Epithelial cell of esophagus (primary cell): ENCODE measurements at regions not wholly inside any gene's neighbourhood (a gene's known extent, or its start where the extent isn't known, plus 50 kb on each side); places are given as distances from the start of the nearest gene placed in this dataset.

Experiments
- DNase-seq: peaks from one replicate; pipeline ENCODE4 v3.0.0; 2010; ENCODE audit warnings: low read depth
- H3K4me3 ChIP-seq: 2 replicates; pipeline ENCODE4 v1.5.1; 2011; ENCODE audit warnings: mild to moderate bottlenecking, low read length, control low read depth
- CTCF ChIP-seq: IDR thresholded peaks from 2 replicates; pipeline ENCODE4 v1.5.1; 2011; ENCODE audit warnings: low read depth, mild to moderate bottlenecking, low read length, control low read depth, inconsistent platforms; ENCODE audit not compliant: insufficient read depth; ENCODE audit errors: missing control alignments

DNA sequence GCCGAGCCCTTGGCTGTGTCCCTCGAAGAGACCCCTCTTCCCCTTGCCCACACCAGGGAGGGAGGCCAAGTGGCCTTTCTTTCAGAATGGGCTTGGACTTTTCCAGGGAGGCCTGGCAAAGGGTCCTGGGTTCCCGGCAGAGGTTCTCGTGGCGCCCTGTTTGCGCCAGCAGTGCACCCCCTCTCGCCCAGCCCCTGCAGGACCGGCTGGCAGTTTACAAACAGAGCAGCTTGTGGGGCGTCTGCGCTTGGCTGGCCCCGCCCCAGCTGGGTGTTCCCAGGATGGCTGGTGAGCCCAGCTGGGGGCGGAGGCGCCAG is 137.8 kb upstream of the CIBAR2 start:
- H3K4me3 ChIP-seq = no peak overlapping the region
- no peak for TF ChIP-seq CTCF
- DNase-seq = no peak

DNA sequence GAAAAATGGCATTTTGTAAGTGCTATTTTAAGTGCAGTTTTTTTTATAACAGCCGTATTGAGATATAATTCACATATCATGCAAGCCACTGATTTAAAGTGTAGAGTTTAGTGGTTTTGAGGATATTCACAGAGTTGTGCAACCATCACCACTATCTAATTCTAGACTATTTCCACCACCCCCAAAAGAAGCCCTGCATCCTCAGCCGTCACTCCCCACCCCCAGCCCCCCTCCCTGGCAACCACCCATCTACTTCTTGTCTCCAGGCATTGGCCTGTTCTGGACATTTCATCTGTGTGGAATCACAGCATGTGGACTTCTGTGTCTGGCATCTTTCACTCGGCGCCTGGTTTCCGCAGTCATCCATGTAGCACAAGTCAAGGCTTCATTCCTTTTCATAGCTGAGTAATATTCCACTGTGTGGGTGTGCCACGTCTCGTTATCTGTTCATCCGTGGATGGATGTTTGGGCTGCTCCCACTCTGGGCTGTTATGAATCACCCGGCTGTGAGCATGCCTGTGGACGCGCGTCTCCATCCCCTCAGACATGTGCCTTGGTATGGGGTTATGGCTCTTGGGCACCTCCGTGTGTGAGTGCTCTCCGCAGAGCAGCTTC is 138.4 kb upstream of the CIBAR2 start:
- H3K4me3 ChIP-seq = no peak overlapping the region
- TF ChIP-seq CTCF = no peak
- DNase-seq = no peak

- no peak for DNase-seq
- H3K4me3 ChIP-seq = no peak overlapping the region
- no peak for TF ChIP-seq CTCF
These were observed 139.0 kb upstream of the CIBAR2 start for GRCh38 chr16:85251225-85251760.

GRCh38 chr16:85252014-85252413 is 139.7 kb upstream of the CIBAR2 start:
- no peak overlapping the region for H3K4me3 ChIP-seq
- no peak for TF ChIP-seq CTCF
- DNase-seq = no peak

DNA sequence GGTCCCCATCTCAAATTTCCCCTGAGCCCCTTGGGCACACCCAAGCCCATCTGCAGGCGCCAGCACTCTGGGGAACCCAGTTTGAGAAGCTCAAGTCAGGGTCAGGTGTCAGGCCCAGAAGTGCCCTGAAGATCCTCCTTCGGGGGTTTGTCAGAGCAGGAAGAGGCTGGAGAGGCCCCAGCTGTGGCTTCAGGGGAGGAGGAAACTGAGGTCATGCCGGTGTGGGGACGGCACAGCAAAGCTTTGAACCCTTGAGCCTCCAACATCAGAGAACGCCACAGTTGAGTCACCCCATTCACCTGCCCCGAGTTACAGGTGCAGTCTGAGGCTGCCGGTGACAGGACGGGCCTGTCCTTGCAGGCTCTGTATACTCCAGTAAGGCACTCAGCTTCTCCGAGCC is 140.2 kb upstream of the CIBAR2 start:
- H3K4me3 ChIP-seq = no peak overlapping the region

DNA sequence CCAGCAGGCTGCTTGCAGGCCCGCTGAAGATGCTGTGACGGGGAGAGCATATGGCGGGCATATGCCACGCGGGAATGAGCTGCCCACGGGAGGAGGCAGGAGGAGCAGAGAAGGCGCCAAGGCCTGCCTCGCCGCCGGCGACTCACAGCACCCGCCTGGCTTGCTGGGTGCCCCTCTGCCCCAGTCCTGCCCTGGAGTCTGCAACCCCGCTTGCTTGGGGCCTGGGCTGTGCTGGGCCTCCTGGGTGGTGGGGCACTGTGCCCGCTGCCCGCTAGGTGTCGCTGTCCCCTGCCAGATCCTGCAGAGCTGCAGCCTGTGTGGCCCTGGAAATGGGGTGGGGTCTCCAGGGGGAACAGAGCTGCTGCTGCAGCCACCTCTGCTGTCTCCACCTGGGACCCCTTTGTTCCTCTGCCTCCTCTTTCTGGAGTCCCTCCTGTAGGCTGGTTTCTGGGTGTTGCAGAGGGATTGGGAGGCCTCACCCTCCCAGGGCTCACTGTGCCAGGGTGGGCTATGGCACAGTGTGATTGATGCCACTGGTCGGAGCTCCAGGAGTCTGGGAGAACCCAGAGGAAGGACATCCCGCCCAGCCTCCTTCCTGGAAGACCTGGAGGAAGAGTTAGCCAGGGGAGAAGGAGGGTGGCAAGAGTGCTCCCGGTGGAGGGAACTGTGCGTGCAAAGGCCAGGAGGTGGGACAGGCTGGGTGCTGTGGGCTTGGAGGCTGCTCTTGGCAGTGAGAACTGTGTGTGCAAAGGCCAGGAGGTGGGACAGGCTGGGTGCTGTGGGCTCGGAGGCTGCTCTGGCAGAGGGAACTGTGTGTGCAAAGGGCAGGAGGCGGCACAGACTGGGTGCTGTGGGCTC is 141.0 kb upstream of the CIBAR2 start:
- DNase-seq = peak; percentile 43
- no peak overlapping the region for H3K4me3 ChIP-seq
- TF ChIP-seq CTCF = peak; percentile 87

More for the DNA sequence above, 140.2 kb upstream of the CIBAR2 start:
- DNase-seq = peak; percentile 27
- no peak for TF ChIP-seq CTCF
